ENCODE measurements at regions not wholly inside any gene's neighbourhood (a gene's known extent, or its start where the extent isn't known, plus 50 kb on each side); places are given as distances from the start of the nearest gene placed in this dataset.

DNA sequence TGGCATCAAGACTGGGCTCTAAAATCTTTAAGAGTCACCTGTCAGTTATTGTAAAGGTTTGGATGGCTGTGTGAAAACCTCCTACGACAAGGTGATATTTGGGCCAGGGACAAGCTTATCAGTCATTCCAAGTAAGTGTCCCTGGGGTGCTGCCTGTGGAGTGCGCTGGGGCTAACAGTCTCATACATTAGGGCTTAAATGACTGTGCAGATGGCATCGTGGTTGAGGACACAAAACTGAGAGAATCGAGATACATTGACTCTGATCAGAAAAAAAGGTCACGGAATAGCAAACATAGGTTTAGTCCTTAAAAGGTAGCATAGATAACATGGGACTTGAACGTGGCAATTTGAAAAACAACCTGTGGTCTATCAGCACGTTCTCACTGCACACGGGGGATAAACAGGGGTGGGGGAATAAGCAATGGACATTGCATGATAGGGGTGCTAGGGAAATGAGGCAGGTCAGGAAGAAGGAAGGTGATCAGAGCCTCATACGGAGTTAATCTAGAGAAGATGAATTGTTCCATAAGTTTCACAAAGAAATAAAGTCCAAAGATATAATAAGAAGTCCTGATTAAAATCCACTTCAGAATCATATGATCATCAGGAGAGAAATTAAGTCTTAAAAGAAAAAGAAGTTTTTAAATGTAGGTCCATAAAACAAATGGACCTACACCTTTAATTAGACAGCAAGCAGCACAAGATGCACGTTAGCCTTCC, 100.3 kb downstream of the DAD1 start:
- Histone ChIP-seq H3K27ac (no peak overlapping the region), H3K4me2 (ENCODE audit: unreplicated experiment) (no peak overlapping the region), H3K9me3 (ENCODE audit: low read depth) (no peaks in the 10 kb centered on the region), H3K27me3 (replicated peaks; ENCODE audit: insufficient read depth) (peaks cover 72% of the 10 kb centered on the region), H3K36me3 (ENCODE audit: low read depth) (no peaks in the 10 kb centered on the region), H3K79me2 (ENCODE audit: insufficient read depth) (no peaks in the 10 kb centered on the region), H3K9me2 (ENCODE audit: insufficient read depth) (no peaks in the 10 kb centered on the region), H3K9ac (no peak overlapping the region), H3F3A (ENCODE audit: insufficient read depth) (no peaks in the 10 kb centered on the region), H4K20me1 (ENCODE audit: insufficient read depth) (no peaks in the 10 kb centered on the region), H3K4me1 (ENCODE audit: insufficient read depth) (peaks cover 22% of the 10 kb centered on the region), H3K4me3 (no peak overlapping the region), H2AFZ (no peak overlapping the region)
- WGBS, 2 experiments (ENCODE audit: low coverage in 1 of 2, low lambda C conversion rate in 2 of 2, missing lambda C conversion rate in 2 of 2), result 74 to 76% methylated on average over 10 of the region's 10 CpGs
- no peak for TF ChIP-seq EZH2 (IDR thresholded peaks at IDR 0.05; ENCODE audit: insufficient read depth, poor library complexity, severe bottlenecking)
- TF ChIP-seq EZH2phosphoT487 (IDR thresholded peaks at IDR 0.05; ENCODE audit: insufficient read depth, low read depth), result no peak
- in situ Hi-C loops (cut with MboI), result no loop called here
- DNase-seq, result no peak

GRCh38 chr14:22487941-22488340, 101.1 kb downstream of the DAD1 start:
- in situ Hi-C loops (cut with MboI), result no loop called here
- DNase-seq, result no peak
- no peaks in the 10 kb centered on the region for H3K9me2 ChIP-seq (ENCODE audit: insufficient read depth)
- no peaks in the 10 kb centered on the region for H4K20me1 ChIP-seq (ENCODE audit: insufficient read depth)
- peaks cover 22% of the 10 kb centered on the region for H3K4me1 ChIP-seq (ENCODE audit: insufficient read depth)
- no peak overlapping the region for H3K27ac ChIP-seq
- H3K4me3 ChIP-seq, result no peak overlapping the region
- no peaks in the 10 kb centered on the region for H3K79me2 ChIP-seq (ENCODE audit: insufficient read depth)
- WGBS, 2 experiments (ENCODE audit: low coverage in 1 of 2, low lambda C conversion rate in 2 of 2, missing lambda C conversion rate in 2 of 2), result 79 to 82% methylated on average over 1 of the region's 1 CpG
- peaks cover 70% of the 10 kb centered on the region for H3K27me3 ChIP-seq (replicated peaks; ENCODE audit: insufficient read depth)
- TF ChIP-seq EZH2phosphoT487 (IDR thresholded peaks at IDR 0.05; ENCODE audit: insufficient read depth, low read depth) (no peak), EZH2 (IDR thresholded peaks at IDR 0.05; ENCODE audit: insufficient read depth, poor library complexity, severe bottlenecking) (no peak)
- no peak overlapping the region for H2AFZ ChIP-seq
- no peaks in the 10 kb centered on the region for H3K9me3 ChIP-seq (ENCODE audit: low read depth)
- H3K4me2 ChIP-seq (ENCODE audit: unreplicated experiment), result no peak overlapping the region
- no peak overlapping the region for H3K9ac ChIP-seq
- no peaks in the 10 kb centered on the region for H3K36me3 ChIP-seq (ENCODE audit: low read depth)
- H3F3A ChIP-seq (ENCODE audit: insufficient read depth), result no peaks in the 10 kb centered on the region

DNA sequence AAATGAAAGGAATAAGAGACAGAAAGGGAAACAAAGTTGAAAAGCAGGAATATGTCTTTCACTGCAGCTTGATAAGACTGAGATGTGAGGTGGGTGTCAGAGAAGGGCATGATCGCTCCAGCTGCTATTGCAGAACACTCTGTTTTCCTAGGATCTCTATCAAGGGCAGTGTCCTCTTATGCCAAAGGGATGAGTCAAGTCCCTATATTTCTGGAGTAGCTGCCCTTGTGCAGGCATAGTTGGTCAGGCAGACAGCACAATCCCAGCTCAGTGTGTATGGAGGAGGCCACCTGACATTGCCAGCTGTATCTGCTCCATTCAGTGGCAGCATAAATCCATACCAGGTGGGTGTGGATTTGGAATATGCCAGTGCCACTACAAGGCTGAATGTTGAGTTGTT, 101.6 kb downstream of the DAD1 start:
- peaks cover 22% of the 10 kb centered on the region for H3K4me1 ChIP-seq (ENCODE audit: insufficient read depth)
- no peak overlapping the region for H2AFZ ChIP-seq
- H3K27me3 ChIP-seq (replicated peaks; ENCODE audit: insufficient read depth), result peaks cover 65% of the 10 kb centered on the region
- DNase-seq, result peak; percentile 48
- no peak overlapping the region for H3K27ac ChIP-seq
- no peak for TF ChIP-seq EZH2 (IDR thresholded peaks at IDR 0.05; ENCODE audit: insufficient read depth, poor library complexity, severe bottlenecking)
- no peak for TF ChIP-seq EZH2phosphoT487 (IDR thresholded peaks at IDR 0.05; ENCODE audit: insufficient read depth, low read depth)
- no peaks in the 10 kb centered on the region for H3K9me3 ChIP-seq (ENCODE audit: low read depth)
- no peaks in the 10 kb centered on the region for H3K36me3 ChIP-seq (ENCODE audit: low read depth)
- in situ Hi-C loops (cut with MboI), result no loop called here
- H3K9me2 ChIP-seq (ENCODE audit: insufficient read depth), result no peaks in the 10 kb centered on the region
- no peaks in the 10 kb centered on the region for H4K20me1 ChIP-seq (ENCODE audit: insufficient read depth)
- H3K4me2 ChIP-seq (ENCODE audit: unreplicated experiment), result no peak overlapping the region
- H3K9ac ChIP-seq, result no peak overlapping the region
- no peak overlapping the region for H3K4me3 ChIP-seq
- H3F3A ChIP-seq (ENCODE audit: insufficient read depth), result no peaks in the 10 kb centered on the region
- WGBS, 2 experiments (ENCODE audit: low coverage in 1 of 2, low lambda C conversion rate in 2 of 2, missing lambda C conversion rate in 2 of 2), result 18 to 21% methylated on average over 1 of the region's 1 CpG
- H3K79me2 ChIP-seq (ENCODE audit: insufficient read depth), result no peaks in the 10 kb centered on the region

DNA sequence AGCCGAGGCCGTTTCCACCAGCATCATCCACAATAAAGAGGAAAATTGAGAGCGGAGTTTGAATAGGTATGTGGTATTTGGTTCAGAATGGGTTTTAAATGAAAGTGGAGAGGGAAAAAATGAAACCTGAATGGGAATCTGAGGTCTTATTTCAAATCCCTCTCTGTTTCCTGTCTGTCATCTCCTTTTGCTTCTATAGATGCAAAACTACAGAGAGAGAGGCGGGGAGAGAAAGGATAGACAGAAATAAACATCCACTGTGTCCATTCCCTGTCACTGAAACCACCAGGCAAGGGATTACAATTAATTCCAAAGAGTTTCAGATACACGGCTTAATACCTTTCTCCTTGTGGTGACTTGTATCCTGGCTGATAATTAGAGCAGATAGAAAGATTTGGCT, 102.3 kb downstream of the DAD1 start:
- Histone ChIP-seq H3K9me3 (ENCODE audit: low read depth) (no peaks in the 10 kb centered on the region), H2AFZ (no peak overlapping the region), H3K27ac (no peak overlapping the region), H3K9me2 (ENCODE audit: insufficient read depth) (no peaks in the 10 kb centered on the region), H3K4me1 (ENCODE audit: insufficient read depth) (peaks cover 22% of the 10 kb centered on the region), H4K20me1 (ENCODE audit: insufficient read depth) (no peaks in the 10 kb centered on the region), H3K36me3 (ENCODE audit: low read depth) (no peaks in the 10 kb centered on the region), H3K27me3 (replicated peaks; ENCODE audit: insufficient read depth) (peaks cover 58% of the 10 kb centered on the region), H3K4me3 (no peak overlapping the region), H3K4me2 (ENCODE audit: unreplicated experiment) (no peak overlapping the region), H3K79me2 (ENCODE audit: insufficient read depth) (no peaks in the 10 kb centered on the region), H3F3A (ENCODE audit: insufficient read depth) (no peaks in the 10 kb centered on the region), H3K9ac (no peak overlapping the region)
- in situ Hi-C loops (cut with MboI), result no loop called here
- TF ChIP-seq EZH2 (IDR thresholded peaks at IDR 0.05; ENCODE audit: insufficient read depth, poor library complexity, severe bottlenecking) (no peak), EZH2phosphoT487 (IDR thresholded peaks at IDR 0.05; ENCODE audit: insufficient read depth, low read depth) (no peak)
- DNase-seq, result no peak
- WGBS, 2 experiments (ENCODE audit: low coverage in 1 of 2, low lambda C conversion rate in 2 of 2, missing lambda C conversion rate in 2 of 2), result 89% methylated on average over 5 of the region's 5 CpGs

Measured in GM23248 (cell line).